Left lung (tissue), 4 donors: ENCODE measurements at regions not wholly inside any gene's neighbourhood (a gene's known extent, or its start where the extent isn't known, plus 50 kb on each side); places are given as distances from the start of the nearest gene placed in this dataset.
"Not testable (repeated sequence)": the region's sequence is repeated elsewhere in the genome, so short reads cannot be mapped to it uniquely, and the experiment has no call there.

Source experiments
- ATAC-seq: fragments of 200-7000 bp; cut with Tn5 transposase; one replicate; pipeline ENCODE4 v1.9.1; 2020; ENCODE audit warnings: moderate library complexity
- DNase-seq, 4 donors: peaks; one replicate each; pipeline ENCODE4 v3.0.0-alpha.2; 2013 to 2020
- H3K27ac ChIP-seq, 2 donors: fragments of 200-600 bp; sonication (generic) in 1 of 2; one replicate each; pipeline versions ENCODE4 v1.5.0 to v1.8.0; 2020 to 2021
- H3K27me3 ChIP-seq, 2 donors: fragments of 200-600 bp; sonication (generic) in 1 of 2; one replicate each; pipeline versions ENCODE4 v1.5.0 to v1.8.0; 2020 to 2021
- H3K36me3 ChIP-seq, 2 donors: fragments of 200-600 bp; sonication (generic) in 1 of 2; one replicate each; pipeline versions ENCODE4 v1.5.0 to v1.8.0; 2020 to 2021
- H3K4me1 ChIP-seq, 2 donors: fragments of 200-600 bp; one replicate each; pipeline ENCODE4 v1.8.0; 2021
- H3K4me3 ChIP-seq, 2 donors: fragments of 200-600 bp; sonication (generic) in 1 of 2; one replicate each; pipeline versions ENCODE4 v1.5.0 to v1.8.0; 2020 to 2021; ENCODE audit warnings: mild to moderate bottlenecking in 1 of 2
- H3K9me3 ChIP-seq, 2 donors: fragments of 200-600 bp; sonication (generic) in 1 of 2; one replicate each; pipeline versions ENCODE4 v1.5.0 to v1.8.0; 2020 to 2021
- intact Hi-C, 2 donors: fragments of 100-400 bp; cut with DNase I; formaldehyde crosslinking; loops; one replicate each; pipeline versions ENCODE4 v1.11.2 to v1.14.2; 2022
- TF ChIP-seq, protein P1 (sequence below), 2 donors: fragments of 200-600 bp; sonication (generic) in 1 of 2; IDR thresholded peaks; one replicate each; pipeline versions ENCODE4 v1.5.0 to v1.8.0; 2021; ENCODE audit warnings: antibody characterized with exemption in 2 of 2
- donor health status: DM: no; HTN: yes; CAD: no.
- donor health status: DM: no; HTN: no; CAD: no.

DNA sequence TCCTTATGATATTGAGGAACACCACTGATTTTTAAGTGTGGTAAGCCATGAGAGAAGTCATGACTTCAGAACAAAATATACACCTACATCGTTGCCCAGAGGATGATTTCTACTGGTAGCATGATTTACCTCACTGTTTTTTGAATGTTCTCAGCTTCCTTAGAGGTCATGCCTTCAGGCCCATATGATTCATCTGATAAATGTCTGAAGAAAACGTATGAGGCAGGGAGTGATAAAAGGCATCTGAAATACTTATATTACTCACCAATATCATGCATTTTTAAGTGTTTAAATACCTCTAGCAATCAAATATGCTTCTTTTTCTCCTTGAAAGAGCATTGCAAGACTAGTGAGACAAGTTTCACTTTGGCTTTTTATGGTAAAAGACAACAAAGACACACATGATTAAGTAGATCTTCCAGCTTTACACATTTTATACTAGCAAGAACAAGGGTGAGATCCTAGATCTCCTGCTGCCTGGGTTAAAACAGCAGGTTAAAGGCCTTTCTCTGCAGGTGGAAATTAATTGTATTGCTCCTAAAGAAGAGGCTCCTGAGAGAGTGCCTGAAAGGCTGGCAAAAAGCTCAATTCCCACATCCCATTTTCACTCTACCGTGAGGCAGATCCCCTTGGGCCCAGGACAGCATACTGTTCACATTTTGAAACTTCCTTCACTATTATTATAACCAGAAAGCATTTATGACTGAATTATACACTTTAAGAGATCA lies 432.4 kb downstream of the SLITRK1 start:
- Histone ChIP-seq H3K27ac (no peak overlapping the region), H3K36me3 (no peaks in the 10 kb centered on the region), H3K4me3 (no peak overlapping the region), H3K9me3 (peaks cover 0 to 20% of the 10 kb centered on the region in 2 donors), H3K4me1 (no peaks in the 10 kb centered on the region), H3K27me3 (no peaks in the 10 kb centered on the region)
- TF ChIP-seq, protein P1, sequence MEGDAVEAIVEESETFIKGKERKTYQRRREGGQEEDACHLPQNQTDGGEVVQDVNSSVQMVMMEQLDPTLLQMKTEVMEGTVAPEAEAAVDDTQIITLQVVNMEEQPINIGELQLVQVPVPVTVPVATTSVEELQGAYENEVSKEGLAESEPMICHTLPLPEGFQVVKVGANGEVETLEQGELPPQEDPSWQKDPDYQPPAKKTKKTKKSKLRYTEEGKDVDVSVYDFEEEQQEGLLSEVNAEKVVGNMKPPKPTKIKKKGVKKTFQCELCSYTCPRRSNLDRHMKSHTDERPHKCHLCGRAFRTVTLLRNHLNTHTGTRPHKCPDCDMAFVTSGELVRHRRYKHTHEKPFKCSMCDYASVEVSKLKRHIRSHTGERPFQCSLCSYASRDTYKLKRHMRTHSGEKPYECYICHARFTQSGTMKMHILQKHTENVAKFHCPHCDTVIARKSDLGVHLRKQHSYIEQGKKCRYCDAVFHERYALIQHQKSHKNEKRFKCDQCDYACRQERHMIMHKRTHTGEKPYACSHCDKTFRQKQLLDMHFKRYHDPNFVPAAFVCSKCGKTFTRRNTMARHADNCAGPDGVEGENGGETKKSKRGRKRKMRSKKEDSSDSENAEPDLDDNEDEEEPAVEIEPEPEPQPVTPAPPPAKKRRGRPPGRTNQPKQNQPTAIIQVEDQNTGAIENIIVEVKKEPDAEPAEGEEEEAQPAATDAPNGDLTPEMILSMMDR (IDR thresholded peaks at IDR 0.05): no peak
- no peak for ATAC-seq
- DNase-seq: no peak
- intact Hi-C loops: no loop called here

DNA sequence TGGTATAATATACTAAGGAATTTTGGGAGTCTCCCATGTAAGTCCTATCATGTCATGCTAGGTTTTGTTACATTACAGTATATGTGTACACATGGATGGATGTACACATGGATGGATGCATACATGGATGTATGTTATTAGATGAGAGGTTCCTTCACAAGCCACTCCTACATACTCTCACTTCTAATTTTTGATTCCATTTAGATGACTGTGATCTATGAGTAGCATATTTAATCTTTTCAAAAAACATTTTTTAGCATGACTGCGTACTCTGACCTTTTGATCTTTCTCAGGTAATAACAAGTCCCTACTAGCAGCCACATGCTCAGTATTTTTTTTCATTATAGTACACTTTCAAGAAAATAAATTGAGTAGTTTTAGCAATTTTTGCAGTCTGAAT lies 441.8 kb downstream of the SLITRK1 start:
- no peaks in the 10 kb centered on the region for H3K36me3 ChIP-seq
- TF ChIP-seq, protein P1 (IDR thresholded peaks at IDR 0.05): no peak
- DNase-seq (no peak), ATAC-seq (no peak)
- intact Hi-C loops: no loop called here
- no peaks in the 10 kb centered on the region for H3K9me3 ChIP-seq
- H3K4me3 ChIP-seq: no peak overlapping the region
- H3K4me1 ChIP-seq: no peaks in the 10 kb centered on the region
- H3K27ac ChIP-seq: no peak overlapping the region
- H3K27me3 ChIP-seq: no peaks in the 10 kb centered on the region

DNA sequence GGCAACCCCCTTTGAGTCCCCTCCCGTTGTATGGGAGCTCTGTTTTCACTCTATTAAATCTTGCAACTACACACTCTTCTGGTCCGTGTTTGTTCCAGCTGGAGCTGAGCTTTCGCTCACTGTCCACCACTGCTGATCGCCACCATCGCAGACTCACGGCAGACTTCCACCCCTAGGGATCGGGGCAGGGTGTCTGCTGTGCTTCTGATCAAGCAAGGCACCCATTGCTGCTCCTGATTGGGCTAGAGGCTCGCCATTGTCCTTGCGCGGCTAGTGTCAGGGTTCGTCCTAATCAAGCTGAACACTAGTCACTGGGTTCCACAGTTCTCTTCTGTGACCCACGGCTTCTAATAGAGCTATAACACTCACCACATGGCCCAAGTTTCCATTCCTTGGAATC lies 442.8 kb downstream of the SLITRK1 start:
- H3K27ac ChIP-seq, H3K4me3 ChIP-seq, H3K4me1 ChIP-seq, H3K9me3 ChIP-seq, intact Hi-C loops, H3K36me3 ChIP-seq, H3K27me3 ChIP-seq, ATAC-seq: not testable (repeated sequence)
- DNase-seq: peak in 1 of 4 donors; percentile 41

DNA sequence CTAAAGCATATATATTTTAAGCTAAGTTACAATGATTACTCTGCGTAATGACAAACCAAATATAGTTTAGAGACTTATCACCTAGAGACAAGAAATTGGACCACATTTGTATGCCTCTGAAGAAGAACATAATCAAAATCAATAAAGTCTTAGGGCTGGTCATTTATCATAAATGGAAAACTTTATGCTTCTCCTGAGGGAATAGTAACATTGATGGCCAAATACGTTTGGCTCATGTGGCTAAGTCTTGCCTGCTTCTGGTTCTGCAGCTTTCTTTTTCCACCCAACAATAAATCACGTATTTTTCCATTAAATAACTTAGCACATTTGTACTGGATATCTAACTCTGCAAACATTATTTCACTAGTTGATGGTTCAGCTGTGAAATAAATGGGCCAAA lies 458.4 kb downstream of the SLITRK1 start:
- Histone ChIP-seq H3K27me3 (no peaks in the 10 kb centered on the region), H3K9me3 (peaks cover 0 to 16% of the 10 kb centered on the region in 2 donors), H3K27ac (no peak overlapping the region), H3K4me3 (no peak overlapping the region), H3K36me3 (no peaks in the 10 kb centered on the region), H3K4me1 (no peaks in the 10 kb centered on the region)
- DNase-seq: no peak
- TF ChIP-seq, protein P1 (IDR thresholded peaks at IDR 0.05): no peak
- intact Hi-C loops: no loop called here
- no peak for ATAC-seq

DNA sequence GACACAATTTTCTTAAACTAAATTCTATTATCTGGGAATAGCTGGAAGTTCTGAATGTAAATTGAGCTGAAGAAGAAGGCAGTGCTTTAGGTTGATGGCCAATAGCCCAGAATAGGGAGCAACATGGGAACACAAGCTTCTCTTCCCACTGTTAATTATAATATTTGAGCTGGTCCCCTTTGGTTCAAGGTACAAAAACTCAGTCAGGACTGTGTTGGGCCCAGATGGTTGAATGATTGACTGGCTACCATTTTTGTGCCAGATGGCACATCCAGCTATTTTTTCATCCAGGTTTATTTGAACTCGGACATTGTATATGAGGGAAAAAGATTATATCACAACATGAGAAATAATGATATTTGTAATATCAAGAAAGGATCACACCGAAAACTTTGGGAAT lies 458.9 kb downstream of the SLITRK1 start:
- Histone ChIP-seq H3K9me3 (peaks cover 0 to 16% of the 10 kb centered on the region in 2 donors), H3K4me3 (no peak overlapping the region), H3K27ac (no peak overlapping the region), H3K27me3 (no peaks in the 10 kb centered on the region), H3K4me1 (no peaks in the 10 kb centered on the region), H3K36me3 (no peaks in the 10 kb centered on the region)
- intact Hi-C loops: no loop called here
- TF ChIP-seq, protein P1 (IDR thresholded peaks at IDR 0.05): no peak
- no peak for DNase-seq
- no peak for ATAC-seq

DNA sequence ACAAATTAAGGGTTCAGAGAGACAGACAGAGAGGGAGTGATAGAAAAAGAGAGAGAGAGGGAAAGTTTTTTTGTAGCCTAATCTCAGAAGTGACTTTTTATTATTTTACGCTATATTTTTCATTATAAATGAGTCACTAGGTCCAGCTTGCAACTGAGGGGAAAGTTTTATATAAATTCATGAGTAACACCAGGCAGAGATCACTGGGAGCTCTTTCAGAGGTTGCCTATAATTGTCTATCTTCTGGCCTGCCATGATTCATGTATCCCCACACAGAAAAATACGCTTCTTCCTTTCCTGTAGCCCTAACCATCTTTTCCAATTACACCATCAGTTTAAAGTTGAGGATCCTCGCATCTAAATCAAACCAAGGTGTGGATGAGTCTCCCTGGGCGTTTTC lies 467.9 kb downstream of the SLITRK1 start:
- TF ChIP-seq, protein P1 (IDR thresholded peaks at IDR 0.05): no peak
- no peaks in the 10 kb centered on the region for H3K36me3 ChIP-seq
- H3K27me3 ChIP-seq: no peaks in the 10 kb centered on the region
- peaks cover 0 to 7% of the 10 kb centered on the region in 2 donors for H3K9me3 ChIP-seq
- DNase-seq (no peak), ATAC-seq (no peak)
- intact Hi-C loops: no loop called here
- no peaks in the 10 kb centered on the region for H3K4me1 ChIP-seq
- no peak overlapping the region for H3K27ac ChIP-seq
- no peak overlapping the region for H3K4me3 ChIP-seq
